ENCODE measurements at regions not wholly inside any gene's neighbourhood (a gene's known extent, or its start where the extent isn't known, plus 50 kb on each side); places are given as distances from the start of the nearest gene placed in this dataset.

DNA sequence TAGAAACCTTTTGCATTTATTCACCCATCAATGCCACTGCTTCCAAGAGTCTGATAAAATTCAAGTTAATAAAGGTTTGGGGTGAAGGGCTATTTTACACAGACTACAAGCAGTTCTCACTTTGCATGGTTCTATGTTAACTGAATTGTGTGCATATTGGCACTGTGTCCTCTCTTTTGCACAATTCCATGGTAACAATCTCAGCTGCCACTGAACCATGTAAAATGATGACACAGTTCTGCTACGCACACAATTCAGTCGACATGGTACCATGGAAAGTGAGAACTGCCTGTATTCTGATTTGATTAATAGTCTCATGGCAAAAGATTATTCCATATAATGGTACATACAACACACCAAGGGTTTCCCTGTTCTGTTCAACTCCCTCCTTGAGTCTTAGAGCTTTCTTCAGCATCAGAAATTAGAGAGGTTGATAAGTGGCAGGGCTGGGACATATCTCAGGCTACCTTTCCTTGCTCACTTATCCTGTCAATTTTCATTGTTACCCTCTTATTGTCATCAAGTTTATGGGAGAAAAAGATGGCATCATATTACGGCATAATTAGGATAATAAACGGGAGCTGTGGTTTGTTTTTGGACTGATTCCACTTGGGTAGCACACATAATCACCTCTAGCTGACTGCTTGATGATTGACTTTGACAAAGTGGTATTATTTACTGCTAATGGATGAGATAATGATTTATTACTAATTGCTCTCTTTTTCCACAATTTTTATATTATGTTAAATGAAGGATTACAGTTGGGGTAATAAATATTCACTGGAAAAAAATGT, 139.3 kb upstream of the CREB1 start:
- intact Hi-C loops (cut with micrococcal nuclease): no loop called here
- TF ChIP-seq CTCF (IDR thresholded peaks at IDR 0.05; ENCODE audit: borderline replicate concordance): no peak

GRCh38 chr2:207394203-207394781, 135.5 kb upstream of the CREB1 start:
- Histone ChIP-seq H3K27ac (replicated peaks) (no peak overlapping the region), H3K9me3 (replicated peaks) (no peaks in the 10 kb centered on the region), H3K27me3 (ENCODE audit: low read depth) (no peaks in the 10 kb centered on the region), H3K36me3 (no peaks in the 10 kb centered on the region), H3K4me3 (no peak overlapping the region), H3K4me1 (peaks cover 8% of the 10 kb centered on the region)
- TF ChIP-seq CTCF (IDR thresholded peaks at IDR 0.05; ENCODE audit: borderline replicate concordance): no peak
- DNase-seq: no peak
- intact Hi-C loops (cut with micrococcal nuclease): no loop called here

More for the DNA sequence above, 139.3 kb upstream of the CREB1 start:
- Histone ChIP-seq H3K27ac (replicated peaks) (no peak overlapping the region), H3K4me1 (peaks cover 8% of the 10 kb centered on the region), H3K36me3 (no peaks in the 10 kb centered on the region), H3K4me3 (no peak overlapping the region), H3K9me3 (replicated peaks) (no peaks in the 10 kb centered on the region), H3K27me3 (ENCODE audit: low read depth) (no peaks in the 10 kb centered on the region)
- DNase-seq: no peak

DNA sequence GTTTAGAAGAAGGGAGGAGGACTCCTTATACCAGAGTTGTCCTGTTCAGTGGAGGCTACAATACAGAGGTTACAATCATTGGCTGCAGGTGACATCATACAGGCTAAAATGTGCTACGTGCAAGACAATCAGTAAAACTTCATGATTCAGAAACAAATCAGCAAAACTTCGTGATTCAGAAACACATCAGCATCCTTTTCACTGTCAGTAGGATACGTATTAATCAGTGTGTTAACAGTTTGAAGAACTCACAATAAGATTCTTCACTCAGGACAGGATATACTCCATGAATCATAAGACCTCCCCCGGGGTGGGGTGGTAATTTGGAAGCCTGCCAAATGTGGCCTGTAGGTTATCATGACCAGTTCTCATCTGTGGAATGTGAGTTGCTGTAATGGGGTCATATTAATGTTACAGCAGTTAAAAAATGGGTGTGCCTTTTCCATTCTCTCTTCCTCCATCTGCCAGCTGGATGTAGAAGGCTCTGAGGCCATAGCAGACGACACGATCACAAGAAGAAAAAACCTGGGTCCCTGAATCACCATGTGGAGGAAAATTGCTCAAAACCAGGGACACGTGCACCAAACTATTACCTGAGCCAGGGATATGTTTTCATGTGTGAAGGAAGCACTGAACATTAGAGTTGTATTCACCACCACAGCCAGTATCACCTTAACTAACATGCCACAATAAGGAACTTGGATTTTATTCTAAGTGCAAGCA, 134.8 kb upstream of the CREB1 start:
- intact Hi-C loops (cut with micrococcal nuclease): no loop called here
- Histone ChIP-seq H3K4me1 (peaks cover 8% of the 10 kb centered on the region), H3K36me3 (no peaks in the 10 kb centered on the region), H3K9me3 (replicated peaks) (no peaks in the 10 kb centered on the region), H3K4me3 (no peak overlapping the region), H3K27me3 (ENCODE audit: low read depth) (no peaks in the 10 kb centered on the region), H3K27ac (replicated peaks) (no peak overlapping the region)
- DNase-seq: no peak
- no peak for TF ChIP-seq CTCF (IDR thresholded peaks at IDR 0.05; ENCODE audit: borderline replicate concordance)

DNA sequence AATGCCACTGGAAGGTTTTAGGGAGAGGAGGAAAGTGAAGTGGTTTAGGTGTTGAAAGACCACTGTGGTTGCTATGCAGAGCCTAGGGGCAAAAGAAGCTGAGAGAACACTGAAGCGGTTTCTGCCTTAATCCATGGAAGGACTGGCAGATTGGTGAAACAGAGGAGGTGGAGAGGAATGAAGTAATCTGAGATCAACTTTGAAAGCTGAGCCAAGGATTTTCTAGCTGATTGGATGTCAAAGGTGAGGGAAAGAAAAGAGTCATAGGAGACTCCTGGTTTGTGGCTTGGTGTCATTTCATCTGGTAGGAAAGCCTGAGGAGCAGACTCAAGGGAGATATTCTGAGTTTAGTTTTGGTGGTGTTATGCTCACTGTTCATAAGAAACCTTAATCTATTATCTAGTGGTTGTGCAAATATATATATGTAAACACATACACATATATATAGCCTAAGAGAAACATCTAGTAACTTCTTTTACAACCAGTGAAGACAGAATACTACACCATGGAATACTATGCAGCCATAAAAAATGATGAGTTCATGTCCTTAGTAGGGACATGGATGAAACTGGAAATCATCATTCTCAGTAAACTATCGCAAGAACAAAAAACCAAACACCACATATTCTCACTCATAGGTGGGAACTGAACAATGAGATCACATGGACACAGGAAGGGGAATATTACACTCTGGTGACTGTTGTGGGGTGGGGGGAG, 134.1 kb upstream of the CREB1 start:
- intact Hi-C loops (cut with micrococcal nuclease): no loop called here
- Histone ChIP-seq H3K4me1 (peaks cover 8% of the 10 kb centered on the region), H3K27me3 (ENCODE audit: low read depth) (no peaks in the 10 kb centered on the region), H3K9me3 (replicated peaks) (no peaks in the 10 kb centered on the region), H3K36me3 (no peaks in the 10 kb centered on the region), H3K27ac (replicated peaks) (no peak overlapping the region), H3K4me3 (no peak overlapping the region)
- no peak for DNase-seq
- TF ChIP-seq CTCF (IDR thresholded peaks at IDR 0.05; ENCODE audit: borderline replicate concordance): no peak

DNA sequence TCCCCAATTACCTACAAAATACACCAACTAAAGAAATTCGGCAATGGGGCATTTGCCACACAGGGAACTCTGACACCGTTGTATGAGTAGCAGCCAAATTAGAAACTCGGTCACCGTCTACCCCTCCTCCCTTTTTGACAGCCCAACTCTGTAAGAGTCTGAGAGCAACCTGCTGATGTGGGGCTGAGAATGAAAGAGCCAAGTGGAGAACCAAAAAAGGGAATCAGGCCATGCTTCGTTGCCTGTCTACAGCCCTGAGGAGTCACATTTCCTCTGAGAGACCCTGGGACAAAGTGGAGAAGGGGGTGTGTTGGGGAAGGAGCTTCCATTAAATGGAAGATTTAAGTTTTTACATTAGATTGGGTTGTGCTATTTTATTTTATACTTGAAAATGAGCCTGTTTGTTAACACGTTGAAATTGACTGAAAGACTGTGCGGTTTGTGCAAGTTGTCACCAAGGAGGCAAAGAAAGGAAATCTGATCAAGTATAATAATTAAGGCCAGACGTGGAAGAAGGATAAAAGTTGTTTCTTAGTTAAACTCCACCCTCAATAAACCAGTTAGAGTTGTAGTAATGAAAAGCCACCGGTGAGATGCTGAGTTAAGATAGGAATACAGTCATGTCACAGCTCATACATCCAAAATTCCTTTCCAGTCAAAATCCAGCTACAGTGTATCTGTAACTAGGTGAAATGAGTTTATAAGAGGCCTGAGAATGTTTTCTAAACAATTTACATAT, 131.7 kb upstream of the CREB1 start:
- DNase-seq: no peak
- Histone ChIP-seq H3K4me3 (no peak overlapping the region), H3K36me3 (no peaks in the 10 kb centered on the region), H3K9me3 (replicated peaks) (no peaks in the 10 kb centered on the region), H3K27ac (replicated peaks) (no peak overlapping the region), H3K27me3 (ENCODE audit: low read depth) (no peaks in the 10 kb centered on the region), H3K4me1 (peaks cover 8% of the 10 kb centered on the region)
- intact Hi-C loops (cut with micrococcal nuclease): no loop called here
- no peak for TF ChIP-seq CTCF (IDR thresholded peaks at IDR 0.05; ENCODE audit: borderline replicate concordance)
